COLO668 (cell line): ENCODE measurements at regions not wholly inside any gene's neighbourhood (a gene's known extent, or its start where the extent isn't known, plus 50 kb on each side); places are given as distances from the start of the nearest gene placed in this dataset.

Experiments used
- DNase-seq: peaks from one replicate; lab custom pipeline; 2025; ENCODE audit not compliant: unreplicated experiment; lab: John Stamatoyannopoulos, UW

DNA sequence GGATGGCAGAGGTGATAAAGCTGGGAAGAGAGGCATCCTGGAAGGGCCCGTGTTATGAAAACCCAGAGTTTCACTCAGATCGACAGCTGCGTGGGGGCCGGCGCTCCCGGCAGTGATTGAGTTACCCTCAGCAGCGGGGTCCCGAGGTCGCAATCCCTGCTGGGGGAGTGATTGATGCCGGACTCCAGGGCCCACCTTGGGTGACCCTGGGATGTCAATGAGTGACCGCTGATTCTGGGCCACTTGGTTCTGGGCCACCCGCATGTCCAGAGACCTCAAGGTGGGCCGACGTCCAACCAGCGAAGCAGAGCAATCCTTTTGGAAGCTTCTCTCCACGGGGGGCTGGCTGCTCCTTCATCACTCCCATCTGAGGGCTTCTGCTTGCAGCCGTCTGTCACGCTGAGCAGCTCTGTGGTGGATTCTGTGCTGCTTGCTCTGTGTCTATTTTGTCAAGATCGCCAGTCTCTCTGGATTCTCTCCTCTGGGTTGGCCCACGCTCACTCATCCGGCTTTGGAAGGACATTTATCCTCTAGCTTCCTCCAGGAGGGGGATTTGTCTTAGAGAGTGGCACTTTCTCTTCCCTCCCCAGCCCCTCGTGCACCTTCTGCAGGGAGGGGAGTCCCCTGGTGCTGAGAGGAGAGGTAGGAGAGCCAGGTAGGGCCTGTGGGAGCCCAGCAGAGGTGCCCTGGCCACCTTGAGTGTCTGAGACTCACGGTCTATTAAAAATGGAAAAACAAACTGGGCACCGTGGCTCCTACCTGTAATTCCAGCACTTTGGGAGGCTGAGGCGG lies 110.9 kb upstream of the C1orf174 start:
- DNase-seq, result no peak

DNA sequence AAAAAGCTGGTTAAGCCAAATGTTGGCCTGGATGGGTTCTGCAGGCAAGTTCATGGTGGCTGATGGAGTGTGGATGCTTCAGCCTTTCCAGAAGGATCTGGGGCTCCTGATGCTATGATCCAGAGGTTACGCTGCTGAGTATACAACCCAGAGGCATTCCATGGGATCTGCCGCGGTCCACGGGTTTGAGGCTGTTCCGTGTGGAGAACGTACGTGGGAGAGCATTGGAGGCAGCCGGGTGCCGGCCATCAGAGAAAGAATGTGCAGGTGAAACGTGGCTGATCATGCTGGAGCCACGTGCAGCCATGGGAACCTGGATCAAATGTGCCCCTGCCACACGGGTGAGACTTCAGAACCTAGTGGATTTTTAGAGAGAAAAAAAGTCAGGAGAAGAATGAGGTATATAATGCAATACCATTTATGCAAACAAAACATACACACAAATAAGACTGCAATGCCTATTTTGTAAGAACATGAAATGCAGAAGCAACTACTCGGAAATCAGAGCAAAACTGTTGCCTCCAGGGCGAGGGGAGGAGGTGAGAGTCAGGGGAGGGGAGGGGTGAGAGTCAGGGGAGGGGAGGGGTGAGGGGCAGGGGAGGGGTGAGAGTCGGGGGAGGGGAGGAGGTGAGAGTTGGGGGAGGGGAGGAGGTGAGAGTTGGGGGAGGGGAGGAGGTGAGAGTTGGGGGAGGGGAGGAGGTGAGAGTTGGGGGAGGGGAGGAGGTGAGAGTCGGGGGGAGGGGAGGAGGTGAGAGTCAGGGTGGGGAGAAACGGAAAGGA lies 116.5 kb upstream of the C1orf174 start:
- no peak for DNase-seq

DNA sequence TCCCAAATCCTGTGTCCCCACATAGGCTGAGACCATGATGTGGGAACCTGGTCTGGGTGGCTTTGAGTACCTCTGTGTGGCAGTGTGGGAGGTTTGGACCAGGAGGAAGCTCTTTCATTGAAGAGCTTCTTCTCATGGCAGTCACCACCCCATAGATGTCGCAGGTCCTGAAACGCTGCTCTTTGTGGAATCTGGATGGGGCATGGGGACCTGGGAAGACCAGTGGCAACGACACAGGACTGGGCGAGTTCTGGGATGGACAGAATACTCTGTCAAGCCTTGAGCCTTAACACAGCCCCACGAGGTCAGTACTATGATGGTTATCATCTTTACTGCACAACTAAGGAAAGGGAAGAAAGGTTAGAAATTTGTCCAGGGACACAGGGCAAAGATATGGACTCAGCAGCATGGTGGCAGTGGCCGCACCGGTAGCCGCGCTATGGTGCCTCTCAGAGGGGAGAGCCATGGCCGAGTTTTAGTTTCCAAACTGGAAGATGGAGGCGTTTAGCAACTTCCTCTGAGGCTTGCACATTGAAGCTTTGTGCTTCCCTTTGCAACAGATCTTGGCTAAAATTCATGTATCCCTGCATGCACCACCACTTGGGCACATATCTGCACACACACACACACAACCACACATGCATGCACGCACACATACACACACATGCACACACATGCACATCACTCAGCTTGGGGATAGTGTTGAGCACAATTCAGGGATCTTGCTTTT lies 117.7 kb upstream of the C1orf174 start:
- no peak for DNase-seq

DNA sequence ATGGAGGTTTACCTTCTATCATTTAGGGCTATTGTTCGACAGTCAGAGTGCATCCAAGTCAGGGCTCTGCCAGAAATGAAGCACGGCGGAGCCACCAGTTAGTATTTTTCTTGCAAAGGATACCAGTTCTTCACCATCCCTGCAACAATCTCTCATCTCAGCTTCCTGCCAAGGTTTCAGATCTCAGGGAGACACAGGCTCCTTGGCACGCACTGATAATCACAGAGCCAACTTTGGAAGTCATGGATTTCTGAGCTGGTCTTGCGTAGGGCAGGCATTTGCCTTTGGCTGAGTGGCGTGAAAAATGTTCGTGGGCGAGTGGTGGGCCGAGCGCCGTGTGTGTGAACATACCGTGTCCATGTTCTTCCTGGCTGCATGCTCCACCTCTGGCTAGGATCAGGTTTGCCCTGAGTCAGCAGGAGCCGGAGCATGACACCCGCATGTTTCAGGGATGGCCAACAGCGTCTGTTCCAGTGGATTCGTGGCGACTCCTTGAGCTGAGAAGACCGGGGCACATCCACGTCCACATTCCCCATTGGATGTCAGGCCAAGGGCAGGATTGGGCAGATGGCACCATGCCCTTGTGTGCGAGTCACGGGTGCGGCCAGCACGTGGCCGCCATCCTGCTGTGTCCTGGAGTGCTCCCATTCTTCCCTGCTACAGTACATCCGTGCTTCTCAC lies 118.5 kb upstream of the C1orf174 start:
- DNase-seq, result no peak

DNA sequence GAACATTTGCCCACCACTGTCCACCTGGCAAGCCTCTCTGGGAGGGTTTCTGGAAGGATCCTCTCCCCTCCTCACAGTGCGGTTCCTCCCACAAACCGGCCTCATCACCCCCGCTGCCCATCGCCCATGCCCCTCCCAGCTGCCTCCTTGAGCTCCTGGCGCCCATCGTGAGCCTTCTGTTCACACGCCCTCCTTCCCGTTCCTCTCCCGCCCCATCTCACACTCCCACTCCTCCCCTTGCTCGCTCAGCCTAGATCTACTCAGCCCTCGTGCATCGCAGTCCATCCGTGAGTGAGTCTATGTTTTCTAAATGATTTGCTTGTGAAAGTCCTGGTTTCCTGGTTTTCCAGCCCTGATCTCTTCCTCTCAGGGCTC lies 119.1 kb upstream of the C1orf174 start:
- DNase-seq, result no peak

DNA sequence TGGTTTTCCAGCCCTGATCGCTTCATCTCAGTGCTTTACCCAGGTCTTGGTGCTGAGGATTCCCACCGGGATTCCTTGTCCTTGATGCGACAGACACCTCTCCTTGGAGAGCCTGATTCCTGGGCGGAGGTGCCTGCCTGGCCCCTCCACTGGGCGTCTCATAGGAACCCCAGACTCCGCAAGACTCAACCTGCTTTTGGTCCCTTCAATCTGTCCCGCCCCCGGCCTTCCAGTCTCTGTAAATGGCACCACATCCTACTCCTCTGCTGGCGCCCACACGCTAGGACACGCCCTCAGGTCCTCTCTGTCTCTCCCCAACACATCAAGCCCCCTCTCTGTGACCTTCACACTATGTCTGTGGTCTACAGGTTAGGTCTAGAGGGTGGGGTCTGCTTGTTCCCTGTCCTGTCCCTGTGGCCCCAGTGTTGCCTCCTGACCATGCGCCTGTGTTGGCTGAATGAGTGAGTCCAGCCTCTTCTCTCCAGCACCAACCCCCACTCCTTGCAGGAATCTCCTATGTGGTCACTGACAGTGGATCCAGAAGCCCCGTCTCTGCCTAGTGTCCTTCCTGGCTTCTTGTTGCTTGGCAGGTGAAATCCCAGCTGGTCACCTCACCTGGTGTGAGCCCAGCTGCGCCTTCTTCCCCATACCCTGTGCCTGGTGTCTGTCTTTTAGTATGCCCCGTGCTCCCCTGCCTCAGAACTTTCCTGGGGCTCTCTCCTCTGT lies 119.7 kb upstream of the C1orf174 start:
- DNase-seq, result no peak

DNA sequence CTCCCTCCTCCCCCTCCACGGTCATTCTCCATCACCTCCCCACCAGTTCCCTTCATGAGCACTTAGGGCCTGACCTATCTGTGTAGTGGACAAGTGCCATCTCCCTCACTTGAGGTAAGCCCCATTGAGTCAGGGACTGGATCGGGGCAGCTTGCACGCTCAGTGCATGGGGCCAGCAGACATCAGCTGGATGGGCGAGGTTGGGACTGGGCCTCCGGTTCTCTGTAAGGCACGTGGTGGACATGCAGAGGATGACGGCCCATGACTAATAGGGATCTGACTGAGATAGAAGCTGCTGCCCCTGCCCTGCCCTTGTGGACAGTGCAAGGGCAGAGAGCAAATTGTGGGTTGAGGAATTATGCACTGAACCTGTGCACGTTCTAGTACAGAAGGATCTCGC lies 120.4 kb upstream of the C1orf174 start:
- no peak for DNase-seq

DNA sequence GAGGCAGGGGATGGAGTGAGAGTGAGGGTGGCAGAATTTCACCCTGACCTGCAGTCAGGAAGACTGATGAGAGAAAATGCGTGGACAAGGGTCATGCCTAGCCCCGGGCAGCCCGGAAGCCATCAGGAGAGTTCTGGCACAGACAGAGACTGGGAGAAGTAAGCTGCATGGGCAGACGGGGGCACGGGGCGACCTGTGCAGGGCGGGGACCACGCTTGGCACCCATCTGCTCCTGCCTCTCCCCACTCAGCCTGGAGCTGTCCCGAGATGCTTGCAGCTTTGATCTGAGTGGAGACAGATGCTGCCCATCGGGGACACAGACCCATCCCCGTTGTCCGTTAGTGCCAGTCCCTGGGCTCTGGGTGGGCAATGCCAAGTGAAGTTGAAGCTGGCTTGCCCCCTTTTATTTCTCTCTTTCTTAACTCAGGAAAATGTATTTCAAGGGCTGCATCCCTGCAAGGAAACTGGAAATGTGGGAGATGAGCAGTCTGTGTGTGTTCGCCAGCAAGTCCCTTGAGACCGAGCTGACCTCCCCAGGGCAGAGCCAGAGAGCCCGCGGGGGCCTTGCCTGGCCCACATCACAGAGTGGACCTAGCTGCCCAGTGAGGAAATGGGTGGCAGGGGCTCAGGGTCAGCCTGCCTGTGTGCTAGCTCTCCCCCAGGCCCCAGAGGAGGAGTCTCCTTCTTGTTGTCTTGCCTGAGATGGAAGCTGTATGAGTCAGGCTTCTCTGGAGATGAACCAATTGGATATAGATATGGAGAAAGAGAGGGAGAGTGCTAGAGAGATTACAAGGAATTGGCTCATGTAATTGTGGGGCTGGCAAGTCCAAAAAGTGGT lies 121.3 kb upstream of the C1orf174 start:
- DNase-seq, result no peak

DNA sequence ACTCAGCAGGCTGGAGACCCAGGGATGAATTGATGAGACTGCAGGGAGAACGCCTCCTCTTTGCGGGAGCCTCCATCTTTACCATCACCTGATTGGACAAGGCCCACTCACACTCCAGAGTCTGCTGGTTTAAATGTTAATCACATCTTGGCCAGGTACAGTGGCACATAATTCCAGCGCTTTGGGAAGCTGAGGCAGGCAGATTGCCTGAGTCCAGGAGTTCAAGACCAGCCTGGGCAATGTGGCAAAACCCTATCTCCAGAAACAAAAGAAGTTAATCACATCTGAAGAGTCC lies 121.8 kb upstream of the C1orf174 start:
- no peak for DNase-seq

DNA sequence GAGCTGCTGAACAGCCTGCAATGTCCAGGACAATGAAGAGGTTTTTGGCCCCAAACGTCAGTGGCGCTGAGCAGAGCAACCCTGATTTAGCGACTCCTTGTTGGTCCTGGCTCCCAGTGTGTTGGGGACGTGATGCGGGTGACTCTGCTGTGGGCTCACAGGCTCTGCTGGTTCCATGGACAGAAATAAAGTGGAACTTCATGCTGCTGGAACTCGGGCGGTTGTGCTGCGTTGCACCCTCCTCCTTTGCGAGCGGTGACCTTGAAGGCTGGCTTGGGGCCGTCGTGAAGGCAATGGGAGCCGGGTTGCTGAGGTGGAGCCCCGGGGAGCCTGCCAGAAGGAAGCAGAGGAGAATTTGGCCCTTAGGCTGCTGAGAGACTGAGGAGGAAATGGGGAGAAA lies 122.6 kb upstream of the C1orf174 start:
- DNase-seq, result no peak

DNA sequence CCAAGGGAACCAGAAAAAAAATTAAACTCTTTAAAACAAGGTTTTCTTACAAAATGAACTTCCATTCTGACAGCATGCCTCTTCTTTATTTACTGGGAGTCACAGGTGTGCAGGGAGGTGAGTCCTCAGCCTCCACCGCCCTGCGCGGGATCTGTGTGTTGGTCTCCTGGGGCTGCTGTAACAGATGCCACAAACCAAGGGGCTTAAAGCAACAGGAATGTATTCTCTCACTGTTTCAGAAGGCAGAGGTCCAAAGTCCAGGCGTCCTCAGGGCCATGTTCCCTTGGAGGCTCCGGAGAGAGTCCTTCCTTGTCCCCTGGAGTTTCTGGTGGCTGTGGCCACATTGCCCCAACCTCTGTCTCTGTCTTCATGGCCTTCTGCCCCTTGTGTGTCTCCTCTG lies 123.6 kb upstream of the C1orf174 start:
- DNase-seq, result no peak

DNA sequence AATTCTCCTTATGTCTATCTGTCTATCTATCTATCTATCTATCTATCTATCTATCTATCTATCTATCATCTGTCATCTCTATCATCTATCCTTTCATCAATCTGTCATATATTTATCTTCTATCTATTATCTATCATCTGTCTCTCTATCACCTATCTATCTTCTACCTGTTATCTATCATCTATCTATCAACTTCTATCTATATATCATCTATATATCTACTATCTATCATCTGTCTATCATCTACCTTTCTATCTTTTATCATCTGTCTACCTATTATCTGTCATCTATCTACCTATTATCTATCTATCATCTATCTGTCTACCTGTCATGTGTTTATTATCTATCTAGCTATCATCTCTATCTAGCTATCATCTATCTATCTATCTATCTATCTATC lies 124.7 kb upstream of the C1orf174 start:
- no peak for DNase-seq

DNA sequence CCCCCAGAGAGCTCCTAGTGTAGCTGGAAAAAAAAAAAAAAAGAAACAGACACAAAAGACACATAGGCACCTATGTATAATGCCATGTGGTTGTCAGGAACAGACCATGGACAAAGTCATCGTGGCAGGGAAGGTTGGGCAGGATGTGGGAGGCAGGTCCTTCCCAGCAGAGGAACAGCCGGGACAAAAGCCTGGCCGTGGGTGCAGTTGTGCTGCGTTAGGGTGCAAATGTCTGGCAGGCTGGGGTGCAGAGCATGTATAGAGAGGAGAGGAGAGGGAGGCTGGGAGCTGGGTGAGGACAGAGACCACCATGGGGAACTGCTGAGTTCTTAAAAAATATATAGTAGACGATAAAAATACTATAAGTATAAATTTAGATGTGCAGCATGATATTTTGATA lies 125.7 kb upstream of the C1orf174 start:
- no peak for DNase-seq

DNA sequence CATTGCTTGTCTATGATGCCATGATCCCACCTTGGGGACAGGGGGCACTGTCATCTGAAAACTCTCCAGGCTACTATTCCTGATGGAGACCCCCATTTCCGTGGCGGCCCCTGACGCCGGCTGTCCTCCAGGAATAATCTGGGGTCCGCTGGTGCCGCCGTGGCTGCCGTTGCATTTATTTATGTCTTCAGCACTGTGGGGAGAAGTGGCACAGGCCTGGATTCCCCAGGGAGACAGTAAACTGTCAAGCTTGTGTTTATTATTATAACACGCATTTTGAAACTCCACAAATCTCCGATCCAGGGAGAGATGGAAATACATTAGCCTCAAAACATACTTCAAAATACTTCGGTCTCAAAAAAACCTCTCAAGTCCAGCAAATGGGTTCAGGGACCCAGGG lies 126.9 kb upstream of the C1orf174 start:
- DNase-seq, result no peak

DNA sequence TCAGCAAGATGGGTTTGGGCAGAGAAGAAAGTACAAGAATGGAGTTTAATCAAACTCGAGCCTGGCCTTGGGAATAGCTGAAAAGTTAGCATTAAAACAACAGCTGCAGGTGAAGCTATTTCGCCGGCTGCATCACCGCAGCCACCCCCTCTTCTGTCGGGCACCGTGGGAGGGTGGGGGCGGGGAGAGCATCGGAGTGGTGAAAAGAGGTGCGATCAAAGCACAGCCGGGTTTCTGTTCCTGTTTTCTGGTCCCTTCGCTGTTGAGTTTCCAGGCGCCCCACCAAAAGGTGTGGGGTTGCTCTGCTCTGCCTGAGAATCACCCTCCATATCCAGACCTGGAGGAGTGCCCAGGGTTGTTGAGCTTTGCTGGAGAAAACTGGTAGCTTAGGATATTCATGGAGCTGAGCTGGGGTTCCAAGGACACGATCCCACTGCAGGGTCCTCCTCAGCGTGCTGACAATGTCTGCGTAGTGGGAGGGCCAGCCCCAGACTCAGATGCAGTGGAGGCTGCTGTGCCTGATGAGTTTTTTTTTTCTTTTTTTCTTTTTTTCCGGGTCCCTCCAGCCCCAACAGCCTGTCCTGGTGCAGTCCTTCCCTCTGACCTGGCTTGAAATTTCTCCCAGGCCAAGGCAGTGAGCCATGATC lies 127.5 kb upstream of the C1orf174 start:
- no peak for DNase-seq

DNA sequence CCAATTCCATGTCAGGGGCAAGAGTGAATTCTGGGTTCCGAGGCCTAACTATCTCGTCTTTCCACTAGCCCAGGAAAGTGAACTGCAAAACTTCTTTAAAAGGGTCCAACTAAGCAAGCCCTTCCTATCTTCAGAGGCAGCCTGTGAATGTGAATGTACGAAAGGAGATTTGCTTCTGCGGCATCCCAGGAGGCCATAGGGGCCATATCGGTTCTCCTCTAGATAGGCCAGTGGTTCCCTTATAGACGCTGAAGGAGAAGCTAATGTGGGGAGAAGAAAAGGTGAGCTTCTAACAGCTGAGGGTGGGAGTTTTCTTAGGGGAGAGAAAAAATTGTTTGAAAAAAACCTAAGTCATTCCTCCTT lies 128.0 kb upstream of the C1orf174 start:
- DNase-seq, result no peak

DNA sequence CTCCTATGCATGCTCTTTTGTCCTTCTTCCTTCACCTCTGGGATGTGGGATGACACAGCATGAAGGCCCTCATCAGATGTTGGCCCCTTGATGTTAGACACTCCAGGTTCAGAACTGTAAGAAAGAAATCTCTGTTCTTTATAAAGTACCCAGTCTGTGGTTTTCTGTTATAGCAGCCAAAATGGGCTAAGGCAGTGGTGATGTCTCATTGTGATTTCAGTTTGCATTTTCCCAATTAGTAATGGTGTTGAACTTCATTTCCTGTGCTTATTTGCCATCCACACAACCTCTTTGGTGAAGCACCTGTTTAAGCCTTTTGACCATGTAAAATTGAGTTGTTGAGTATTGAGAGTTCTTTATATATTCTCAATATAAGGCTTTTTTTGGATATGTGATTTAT lies 129.3 kb upstream of the C1orf174 start:
- DNase-seq, result no peak

DNA sequence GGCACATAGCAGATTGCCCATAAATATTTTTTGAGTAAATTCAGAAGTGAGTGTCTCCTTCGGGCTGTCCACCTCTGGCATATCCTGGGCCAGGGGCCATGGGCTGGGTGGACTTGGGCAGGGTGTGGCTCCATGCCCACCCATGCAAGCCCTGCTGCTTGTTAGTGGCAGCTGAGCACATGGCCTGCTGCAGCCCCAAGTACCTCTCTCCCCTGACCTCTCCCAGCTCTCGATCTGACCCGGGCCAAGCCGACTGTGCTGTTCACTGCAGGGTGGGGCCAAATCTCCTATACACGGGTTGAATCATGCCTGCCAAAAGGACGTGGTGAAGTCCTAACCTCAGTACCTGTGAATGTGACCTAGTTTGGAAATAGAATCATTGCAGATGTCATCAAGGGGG lies 132.5 kb upstream of the C1orf174 start:
- no peak for DNase-seq

DNA sequence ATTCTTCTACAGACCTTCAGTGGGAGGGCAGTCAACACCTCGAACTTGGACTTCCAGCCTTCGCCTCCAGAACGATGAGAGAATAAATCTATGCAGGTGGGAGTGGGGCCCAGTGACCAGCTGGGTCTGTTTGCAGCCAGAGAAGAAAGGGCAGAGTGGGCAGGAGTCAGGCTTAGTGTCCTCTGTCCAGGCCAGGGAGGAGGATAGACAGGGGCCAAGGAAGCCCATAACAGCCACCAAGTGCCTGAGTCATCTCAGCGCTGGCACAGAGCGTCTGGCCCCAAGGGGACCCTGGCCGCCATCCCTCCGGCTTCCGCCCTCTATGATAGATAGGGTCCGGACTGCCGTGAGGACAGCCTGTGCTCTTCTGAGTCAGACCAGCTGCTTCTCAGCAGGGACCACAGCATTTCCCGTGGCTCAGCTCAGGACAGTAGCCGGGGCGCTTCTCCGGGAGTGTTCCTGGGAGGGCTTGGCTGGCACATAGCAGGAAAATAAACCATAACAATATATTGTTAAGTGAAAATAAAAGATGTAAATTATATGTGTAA lies 133.1 kb upstream of the C1orf174 start:
- DNase-seq, result peak; percentile 72
